ENCODE measurements at regions not wholly inside any gene's neighbourhood (a gene's known extent, or its start where the extent isn't known, plus 50 kb on each side); places are given as distances from the start of the nearest gene placed in this dataset.

DNA sequence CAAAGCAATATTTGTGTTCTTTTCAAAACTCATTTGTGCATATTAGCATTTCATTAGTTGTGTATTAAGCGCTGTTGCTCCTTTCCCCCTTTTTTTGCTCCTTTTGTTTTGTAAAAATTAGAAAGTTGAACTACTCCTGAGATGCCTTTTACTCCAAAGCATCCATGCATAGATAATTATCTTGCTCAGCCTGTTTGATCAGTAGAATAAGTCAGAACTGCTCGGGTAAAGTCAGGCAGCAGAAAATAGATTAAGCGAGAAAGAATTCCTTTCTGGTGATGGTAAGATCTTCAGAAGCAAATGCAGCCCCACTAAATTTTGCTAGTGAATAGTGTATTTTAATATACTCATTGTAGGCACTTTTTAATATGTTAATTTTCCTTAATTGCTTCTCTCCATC lies 227.1 kb downstream of the TEX36 start:
- TF ChIP-seq CTCF (IDR thresholded peaks at IDR 0.05) (no peak), POLR2A (IDR thresholded peaks at IDR 0.05) (no peak)

All from ovary (tissue), 3 donors.